AG08396 (cell line): ENCODE measurements at regions not wholly inside any gene's neighbourhood (a gene's known extent, or its start where the extent isn't known, plus 50 kb on each side); places are given as distances from the start of the nearest gene placed in this dataset.
"Not testable (repeated sequence)": the region's sequence is repeated elsewhere in the genome, so short reads cannot be mapped to it uniquely, and the experiment has no call there.

ENCODE experiments used
- DNase-seq: peaks from one replicate; pipeline ENCODE4 v3.0.0; 2012; ENCODE audit warnings: low spot score, mixed read lengths

GRCh38 chr6:9307187-9307586 is 871.8 kb upstream of the SLC35B3 start:
- DNase-seq = no peak

- DNase-seq = no peak
Observed at GRCh38 chr6:9295644-9296043, 860.3 kb upstream of the SLC35B3 start.

- no peak for DNase-seq
Observed at GRCh38 chr6:9292975-9293374, 857.6 kb upstream of the SLC35B3 start.

GRCh38 chr6:9290342-9290741 is 855.0 kb upstream of the SLC35B3 start:
- DNase-seq = not testable (repeated sequence)

GRCh38 chr6:9272671-9273070 is 837.3 kb upstream of the SLC35B3 start:
- DNase-seq = no peak

DNA sequence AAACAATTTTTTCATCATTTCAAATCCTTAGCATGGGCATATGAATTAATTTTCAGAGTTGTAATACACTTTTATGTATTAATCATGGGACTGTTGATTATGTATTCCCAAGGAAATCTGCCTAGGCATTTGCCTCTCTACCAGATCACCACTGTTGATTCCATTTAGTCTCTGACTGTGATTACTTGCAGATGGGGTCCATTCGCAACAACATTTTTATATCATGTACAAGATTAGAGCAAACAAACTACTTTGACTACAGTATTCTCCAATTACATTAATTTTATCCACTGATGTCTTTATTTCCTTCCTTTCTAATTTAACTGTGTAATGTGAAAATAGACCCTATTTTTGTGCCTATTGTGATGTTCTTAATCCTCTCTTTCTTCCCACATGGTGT is 831.4 kb upstream of the SLC35B3 start:
- no peak for DNase-seq

DNA sequence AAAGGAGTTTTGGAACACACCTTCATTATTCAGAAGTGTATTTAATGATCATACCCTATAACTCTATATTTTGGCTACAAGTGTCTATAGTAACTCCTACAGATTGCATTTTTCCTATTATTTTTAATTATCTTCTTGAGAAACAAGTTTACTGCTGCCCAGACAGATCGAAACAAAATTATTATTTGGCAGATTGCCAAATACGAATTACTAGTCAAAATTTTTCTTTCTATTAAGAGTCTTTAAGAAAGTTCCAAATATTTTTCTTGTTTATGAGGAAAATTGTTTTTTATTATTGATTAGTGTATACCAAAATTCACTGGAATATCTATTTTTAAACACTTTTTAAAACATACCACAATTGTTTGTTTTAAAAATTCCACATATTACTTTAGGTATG is 821.9 kb upstream of the SLC35B3 start:
- no peak for DNase-seq

DNA sequence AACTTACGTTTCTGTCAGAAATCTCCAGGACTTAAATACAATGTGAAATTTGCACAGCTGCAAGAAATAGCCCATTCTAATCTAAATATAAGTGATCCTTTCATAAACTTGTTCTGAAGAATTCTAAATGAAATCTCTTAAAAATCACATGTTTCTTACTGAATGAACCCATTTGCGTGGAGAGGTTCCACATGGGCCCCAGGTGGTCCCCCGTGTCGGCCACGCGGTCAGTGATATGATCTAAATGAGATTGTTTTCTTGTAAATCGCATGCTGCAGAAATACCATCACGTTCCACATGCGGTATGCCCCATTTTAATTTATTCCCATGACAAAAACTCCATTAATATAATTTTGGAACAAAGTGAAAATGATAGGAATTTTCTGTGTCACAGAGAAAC is 818.9 kb upstream of the SLC35B3 start:
- DNase-seq = no peak

DNA sequence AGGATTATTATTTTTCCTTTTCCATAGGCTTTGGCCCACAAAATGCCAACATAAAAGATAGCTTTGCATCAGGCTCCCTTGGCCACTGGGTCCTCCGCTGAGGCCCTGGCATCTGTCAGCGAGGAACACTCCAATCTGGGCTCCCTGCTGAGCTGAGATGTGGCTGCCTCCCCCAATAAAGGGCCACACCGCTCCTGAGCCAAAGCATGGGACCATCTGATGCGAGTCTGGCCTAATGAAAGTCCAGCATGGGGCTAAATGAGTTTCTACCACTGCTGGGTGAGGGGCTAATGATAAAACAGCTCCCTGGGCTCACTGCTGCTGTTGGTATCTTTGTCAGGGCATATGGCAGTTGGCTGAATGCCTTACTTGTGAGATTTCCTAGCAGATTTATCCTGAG is 817.5 kb upstream of the SLC35B3 start:
- DNase-seq = no peak

GRCh38 chr6:9250852-9251251 is 815.5 kb upstream of the SLC35B3 start:
- DNase-seq = peak; percentile 5

DNA sequence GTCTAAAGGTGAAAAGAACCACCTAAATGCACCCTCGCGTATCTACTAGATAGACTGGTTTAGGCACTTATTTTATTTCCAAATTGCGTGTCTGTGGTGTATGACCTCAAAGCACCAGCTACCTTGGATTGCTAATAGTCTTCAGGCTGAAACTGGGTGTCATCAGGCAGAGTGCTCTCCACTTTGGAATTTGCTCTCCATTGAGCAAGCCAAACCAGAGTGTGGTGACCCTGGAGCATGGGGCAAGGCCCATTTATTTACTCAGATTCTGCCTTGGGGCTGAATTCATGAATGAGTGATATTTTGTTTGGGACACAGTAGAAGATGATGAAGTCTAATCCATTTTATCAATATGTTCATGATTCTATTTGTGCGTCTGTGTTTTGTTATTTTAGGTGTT is 812.8 kb upstream of the SLC35B3 start:
- DNase-seq = no peak

- no peak for DNase-seq
Observed at GRCh38 chr6:9240861-9241260, 805.5 kb upstream of the SLC35B3 start.

DNA sequence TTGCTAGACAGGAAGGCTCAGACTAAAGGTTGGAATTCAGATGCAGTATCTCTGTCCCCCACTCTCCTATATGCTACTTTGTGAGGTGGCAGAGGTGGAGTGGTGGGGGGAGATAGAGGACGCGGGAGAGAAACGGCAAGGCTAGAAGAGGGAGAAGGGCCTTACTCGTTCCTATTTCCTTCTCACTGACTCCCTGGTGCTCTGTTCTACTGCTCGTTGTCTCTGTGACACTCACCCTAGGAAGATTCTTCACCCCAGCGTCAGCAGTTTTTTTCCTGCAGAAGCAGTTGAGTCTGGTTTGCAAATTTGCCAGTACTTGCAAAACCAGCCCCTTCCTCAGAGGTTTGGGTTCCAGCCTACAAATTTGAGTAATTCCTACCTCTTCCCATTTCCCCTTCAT is 801.1 kb upstream of the SLC35B3 start:
- no peak for DNase-seq

DNA sequence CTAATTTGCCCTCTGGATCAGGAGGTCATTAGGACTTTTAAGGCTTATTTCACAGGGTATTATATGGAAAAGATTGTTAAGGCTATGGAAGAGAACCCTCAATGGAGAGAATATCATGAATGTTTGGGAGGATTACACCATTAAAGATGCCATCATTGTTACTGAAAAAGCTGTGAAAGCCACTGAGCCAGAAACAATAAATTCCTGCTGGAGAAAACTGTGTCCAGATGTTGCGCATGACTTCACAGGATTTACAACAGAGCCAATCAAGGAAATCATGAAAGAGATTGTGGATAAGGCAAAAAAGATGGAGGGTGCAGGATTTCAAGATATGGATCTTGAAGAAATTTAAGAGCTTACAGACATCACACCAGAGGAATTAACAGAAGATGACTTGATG is 798.3 kb upstream of the SLC35B3 start:
- DNase-seq = no peak

DNA sequence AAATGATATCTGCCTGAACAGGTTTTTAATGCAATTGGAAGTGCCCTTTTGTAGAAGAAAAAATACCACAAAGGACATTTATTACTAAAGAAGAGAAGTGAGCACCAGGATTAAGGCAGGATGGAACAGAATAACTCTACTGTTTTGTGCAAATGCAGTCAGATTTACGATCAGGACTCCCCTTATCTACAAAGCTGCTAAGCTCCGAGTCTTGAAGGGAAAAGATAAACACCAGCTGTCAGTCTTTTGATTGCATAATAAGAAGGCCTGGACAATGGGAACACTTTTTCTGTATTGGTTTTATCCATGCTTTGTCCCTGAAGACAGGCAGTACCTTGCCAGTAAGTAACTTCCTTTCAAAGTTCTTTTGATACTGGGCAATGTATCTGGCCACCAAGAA is 797.9 kb upstream of the SLC35B3 start:
- no peak for DNase-seq

- DNase-seq = no peak
Observed at GRCh38 chr6:9225441-9225871, 790.1 kb upstream of the SLC35B3 start.

GRCh38 chr6:9224539-9224938 is 789.2 kb upstream of the SLC35B3 start:
- no peak for DNase-seq

- not testable (repeated sequence) for DNase-seq
Observed at GRCh38 chr6:9213717-9214116, 778.4 kb upstream of the SLC35B3 start.

DNA sequence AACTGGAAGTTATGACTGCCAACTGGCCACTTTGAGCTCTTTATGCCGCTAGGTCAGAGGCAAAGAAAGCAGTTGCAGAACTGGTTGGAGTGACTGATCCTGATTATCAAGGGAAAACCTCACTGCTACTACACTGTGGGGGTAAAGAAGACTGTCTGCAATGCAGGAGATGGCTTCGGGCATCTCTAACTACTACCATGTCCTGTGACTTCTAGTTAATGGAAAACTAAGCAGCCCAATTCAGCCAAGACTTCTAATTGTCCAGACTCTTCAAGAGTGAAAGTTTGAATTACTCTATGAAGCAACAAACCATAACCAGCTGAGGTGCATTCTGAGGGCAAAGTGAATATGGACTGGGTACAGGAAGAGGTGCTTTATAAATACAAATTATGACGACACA is 773.6 kb upstream of the SLC35B3 start:
- no peak for DNase-seq

DNA sequence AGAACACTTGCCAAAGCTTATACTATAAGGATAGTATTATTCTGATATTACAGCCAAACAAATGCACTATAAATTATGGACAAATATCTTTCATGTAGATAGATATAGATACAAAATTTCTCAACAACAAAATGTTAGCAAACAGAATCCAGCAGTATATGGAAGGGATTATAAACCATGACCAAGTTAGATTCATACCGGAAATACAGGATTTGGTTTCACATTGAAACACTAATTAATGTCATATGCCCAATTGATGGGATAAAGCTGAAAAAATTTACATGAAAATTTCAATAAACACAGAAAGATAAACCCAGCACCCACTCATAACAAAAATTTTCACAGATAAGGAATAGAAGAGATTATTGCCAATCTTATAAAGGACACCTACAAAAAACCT is 770.3 kb upstream of the SLC35B3 start:
- no peak for DNase-seq

GRCh38 chr6:9204171-9204570 is 768.8 kb upstream of the SLC35B3 start:
- DNase-seq = peak; percentile 21

DNA sequence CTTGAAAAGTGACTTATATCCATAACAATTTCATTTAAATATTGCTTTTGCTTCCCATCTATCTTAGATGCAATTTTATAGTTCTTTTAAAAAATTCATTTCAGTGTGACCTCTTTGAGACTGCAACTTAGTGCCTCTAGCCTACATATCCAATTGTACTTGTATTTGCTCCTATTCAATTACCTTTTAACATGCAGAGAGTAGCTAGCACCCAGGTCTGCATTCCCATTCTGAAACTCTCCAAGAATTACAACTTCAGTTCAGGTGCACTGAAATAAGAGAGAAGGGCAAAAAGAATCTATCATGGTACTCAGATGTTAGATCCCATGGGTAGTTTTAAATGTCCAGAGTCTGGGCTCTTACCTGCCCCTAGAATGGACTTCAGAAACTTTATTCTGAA is 765.4 kb upstream of the SLC35B3 start:
- no peak for DNase-seq

DNA sequence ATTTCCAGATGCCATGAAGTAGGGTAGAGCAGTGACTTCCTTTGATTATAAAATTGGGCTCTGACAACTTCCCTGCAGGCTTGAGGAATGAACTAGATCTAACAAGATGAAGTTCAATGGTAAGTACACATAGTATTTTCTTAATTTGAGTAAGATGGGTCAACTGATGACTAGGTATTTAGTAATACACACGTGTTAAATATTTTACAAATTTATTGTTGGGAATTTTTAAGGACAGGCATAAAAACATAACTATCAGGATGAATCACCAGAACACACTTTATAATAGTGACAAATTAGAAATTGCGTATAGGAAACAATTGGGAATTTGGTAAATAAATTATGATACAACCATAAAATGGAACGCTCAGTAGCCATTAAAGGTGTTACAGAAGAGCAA is 762.4 kb upstream of the SLC35B3 start:
- DNase-seq = no peak

DNA sequence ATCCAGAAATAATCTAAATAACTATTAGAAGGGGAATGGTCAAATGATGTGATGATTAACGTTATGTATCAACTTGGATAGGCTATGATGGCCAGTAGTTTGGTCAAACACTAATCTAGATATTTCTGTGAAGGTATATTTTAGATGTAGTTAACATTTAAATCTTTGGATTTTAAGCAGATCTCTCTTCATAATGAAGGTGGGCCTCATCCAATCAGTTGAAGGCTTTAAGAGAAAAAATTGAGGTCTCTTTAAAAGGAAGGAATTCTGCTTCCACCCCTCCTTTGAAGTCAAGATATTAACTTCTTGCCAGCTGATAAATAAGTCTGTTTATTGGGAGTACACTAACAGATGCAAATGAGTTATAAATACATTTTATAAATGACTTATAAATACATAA is 760.0 kb upstream of the SLC35B3 start:
- DNase-seq = no peak

- DNase-seq = no peak
Observed at GRCh38 chr6:9192405-9192909, 757.1 kb upstream of the SLC35B3 start.
